ENCODE measurements at regions not wholly inside any gene's neighbourhood (a gene's known extent, or its start where the extent isn't known, plus 50 kb on each side); places are given as distances from the start of the nearest gene placed in this dataset.
"Not testable (repeated sequence)": the region's sequence is repeated elsewhere in the genome, so short reads cannot be mapped to it uniquely, and the experiment has no call there.

DNA sequence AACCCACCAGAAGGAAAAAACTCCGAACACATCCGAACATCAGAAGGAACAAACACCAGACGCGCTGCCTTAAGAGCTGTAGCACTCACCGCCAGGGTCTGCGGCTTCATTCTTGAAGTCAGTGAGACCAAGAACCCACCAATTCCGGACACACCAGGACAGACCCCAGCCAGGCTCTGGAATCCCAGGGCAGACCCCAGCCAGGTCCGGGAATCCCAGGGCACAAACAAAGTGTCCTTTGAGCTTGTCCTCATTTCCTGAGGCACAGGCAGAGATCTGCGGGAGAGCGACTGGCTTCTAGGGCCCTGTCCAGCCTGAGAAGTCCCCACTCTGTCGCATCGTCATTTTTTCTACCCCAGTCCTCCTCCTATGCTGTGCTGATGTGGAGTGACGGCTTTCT lies 461.1 kb downstream of the ACTL7B start:
- ATAC-seq (ENCODE audit: low FRiP score) (no peak), DNase-seq (no peak)
- H3K27ac ChIP-seq (ENCODE audit: low read depth in 1 of 2, low read length in 2 of 2): no peak overlapping the region
- no peaks in the 10 kb centered on the region for H3K36me3 ChIP-seq (ENCODE audit: control insufficient read depth in 1 of 2, insufficient read depth in 2 of 2, low read length in 1 of 2)
- no peak overlapping the region for H3K4me3 ChIP-seq (ENCODE audit: low read length in 2 of 2)
- intact Hi-C loops (cut with DNase I): no loop called here
- no peaks in the 10 kb centered on the region for H3K9me3 ChIP-seq (ENCODE audit: control insufficient read depth, low read length)
- no peaks in the 10 kb centered on the region for H3K4me1 ChIP-seq (ENCODE audit: control insufficient read depth in 1 of 2, insufficient read depth in 2 of 2, low read length in 2 of 2)
- WGBS, 2 donors: 91 to 92% methylated on average over 13 of the region's 13 CpGs
- no peaks in the 10 kb centered on the region for H3K27me3 ChIP-seq (ENCODE audit: control insufficient read depth in 1 of 2, insufficient read depth in 2 of 2, low read length in 1 of 2)

DNA sequence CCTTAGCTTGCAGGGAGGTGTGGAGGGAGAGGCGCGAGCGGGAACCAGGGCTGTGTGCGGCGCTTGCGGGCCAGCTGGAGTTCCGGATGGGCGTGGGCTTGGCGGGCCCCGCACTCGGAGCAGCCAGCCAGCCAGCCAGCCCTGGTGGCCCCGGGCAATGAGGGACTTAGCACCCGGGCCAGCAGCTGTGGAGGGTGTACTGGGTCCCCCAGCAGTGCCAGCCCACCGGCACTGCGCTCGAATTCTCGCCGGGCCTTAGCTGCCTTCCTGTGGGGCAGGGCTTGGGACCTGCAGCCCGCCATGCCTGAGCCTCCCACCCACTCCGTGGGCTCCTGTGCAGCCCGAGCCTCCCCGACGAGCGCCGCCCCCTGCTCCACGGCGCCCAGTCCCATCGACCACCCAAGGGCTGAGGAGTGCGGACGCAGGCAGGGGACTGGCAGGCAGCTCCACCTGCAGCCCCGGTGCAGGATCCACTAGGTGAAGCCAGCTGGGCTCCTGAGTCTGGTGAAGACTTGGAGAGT lies 462.2 kb downstream of the ACTL7B start:
- H3K27me3 ChIP-seq (ENCODE audit: control insufficient read depth in 1 of 2, insufficient read depth in 2 of 2, low read length in 1 of 2); H3K4me3 ChIP-seq (ENCODE audit: low read length in 2 of 2); DNase-seq; intact Hi-C loops (cut with DNase I); H3K9me3 ChIP-seq (ENCODE audit: control insufficient read depth, low read length); H3K36me3 ChIP-seq (ENCODE audit: control insufficient read depth in 1 of 2, insufficient read depth in 2 of 2, low read length in 1 of 2); H3K27ac ChIP-seq (ENCODE audit: low read depth in 1 of 2, low read length in 2 of 2); ATAC-seq (ENCODE audit: low FRiP score); H3K4me1 ChIP-seq (ENCODE audit: control insufficient read depth in 1 of 2, insufficient read depth in 2 of 2, low read length in 2 of 2): not testable (repeated sequence)
- WGBS, 2 donors: 97 to 98% methylated on average over 26 to 31 of the region's 31 CpGs

DNA sequence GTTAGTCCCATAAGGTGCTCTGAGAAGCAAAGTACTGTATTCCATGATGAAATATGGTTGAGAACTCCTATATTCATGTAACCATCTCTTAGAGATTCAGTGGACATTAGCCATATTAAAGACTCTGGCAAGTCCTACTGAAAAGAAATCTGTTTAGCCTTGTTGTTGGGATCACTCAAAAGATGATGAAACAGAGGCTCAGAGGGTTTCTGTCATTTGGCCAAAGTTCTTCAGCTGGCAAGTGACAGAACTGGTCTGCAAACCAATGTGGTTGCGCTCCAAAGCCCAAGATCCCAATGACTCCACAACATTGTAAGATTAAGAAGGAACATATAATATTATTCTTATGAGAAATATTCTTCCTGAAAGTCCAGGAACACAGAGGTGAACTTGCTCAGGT lies 462.9 kb downstream of the ACTL7B start:
- intact Hi-C loops (cut with DNase I): no loop called here
- Histone ChIP-seq H3K4me1 (ENCODE audit: control insufficient read depth in 1 of 2, insufficient read depth in 2 of 2, low read length in 2 of 2) (no peaks in the 10 kb centered on the region), H3K9me3 (ENCODE audit: control insufficient read depth, low read length) (no peaks in the 10 kb centered on the region), H3K27ac (ENCODE audit: low read depth in 1 of 2, low read length in 2 of 2) (no peak overlapping the region), H3K4me3 (ENCODE audit: low read length in 2 of 2) (no peak overlapping the region), H3K27me3 (ENCODE audit: control insufficient read depth in 1 of 2, insufficient read depth in 2 of 2, low read length in 1 of 2) (no peaks in the 10 kb centered on the region), H3K36me3 (ENCODE audit: control insufficient read depth in 1 of 2, insufficient read depth in 2 of 2, low read length in 1 of 2) (no peaks in the 10 kb centered on the region)
- ATAC-seq (ENCODE audit: low FRiP score) (no peak), DNase-seq (no peak)
- WGBS, 2 donors: 96 to 99% methylated on average over 1 of the region's 1 CpG

DNA sequence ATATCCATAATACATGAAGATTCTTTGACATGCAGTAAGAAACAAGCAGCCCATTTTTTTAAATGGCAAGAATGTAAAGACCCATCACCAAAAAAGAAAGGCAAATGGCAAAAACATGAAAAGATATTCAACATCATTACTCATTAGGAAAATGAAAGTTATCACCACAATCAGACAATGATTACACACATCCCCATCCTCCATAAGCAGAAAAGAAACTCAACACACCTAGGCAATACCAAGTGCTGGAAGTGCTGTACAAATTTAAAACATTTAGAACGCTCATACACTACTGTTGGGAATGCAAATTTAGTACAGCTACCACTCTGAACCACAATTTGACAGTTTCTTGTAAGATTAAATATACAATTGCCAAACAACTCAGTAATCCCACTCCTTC lies 466.7 kb downstream of the ACTL7B start:
- ATAC-seq (ENCODE audit: low FRiP score) (no peak), DNase-seq (no peak)
- WGBS, 2 donors: 79 to 86% methylated on average over 1 of the region's 1 CpG
- Histone ChIP-seq H3K4me1 (ENCODE audit: control insufficient read depth in 1 of 2, insufficient read depth in 2 of 2, low read length in 2 of 2) (no peaks in the 10 kb centered on the region), H3K27me3 (ENCODE audit: control insufficient read depth in 1 of 2, insufficient read depth in 2 of 2, low read length in 1 of 2) (no peaks in the 10 kb centered on the region), H3K4me3 (ENCODE audit: low read length in 2 of 2) (no peak overlapping the region), H3K27ac (ENCODE audit: low read depth in 1 of 2, low read length in 2 of 2) (no peak overlapping the region), H3K9me3 (ENCODE audit: control insufficient read depth, low read length) (no peaks in the 10 kb centered on the region), H3K36me3 (ENCODE audit: control insufficient read depth in 1 of 2, insufficient read depth in 2 of 2, low read length in 1 of 2) (no peaks in the 10 kb centered on the region)
- intact Hi-C loops (cut with DNase I): no loop called here

GRCh38 chr9:108386859-108387384 lies 468.9 kb downstream of the ACTL7B start:
- 23 to 29% methylated on average over 1 of the region's 1 CpG for WGBS, 2 donors
- ATAC-seq (ENCODE audit: low FRiP score) (no peak), DNase-seq (no peak)
- Histone ChIP-seq H3K4me3 (ENCODE audit: low read length in 2 of 2) (no peak overlapping the region), H3K9me3 (ENCODE audit: control insufficient read depth, low read length) (no peaks in the 10 kb centered on the region), H3K36me3 (ENCODE audit: control insufficient read depth in 1 of 2, insufficient read depth in 2 of 2, low read length in 1 of 2) (no peaks in the 10 kb centered on the region), H3K27ac (ENCODE audit: low read depth in 1 of 2, low read length in 2 of 2) (no peak overlapping the region), H3K4me1 (ENCODE audit: control insufficient read depth in 1 of 2, insufficient read depth in 2 of 2, low read length in 2 of 2) (no peaks in the 10 kb centered on the region), H3K27me3 (ENCODE audit: control insufficient read depth in 1 of 2, insufficient read depth in 2 of 2, low read length in 1 of 2) (no peaks in the 10 kb centered on the region)
- intact Hi-C loops (cut with DNase I): no loop called here

GRCh38 chr9:108386032-108386431 lies 469.8 kb downstream of the ACTL7B start:
- intact Hi-C loops (cut with DNase I): no loop called here
- H3K4me3 ChIP-seq (ENCODE audit: low read length in 2 of 2): no peak overlapping the region
- ATAC-seq (ENCODE audit: low FRiP score): no peak
- no peaks in the 10 kb centered on the region for H3K9me3 ChIP-seq (ENCODE audit: control insufficient read depth, low read length)
- H3K4me1 ChIP-seq (ENCODE audit: control insufficient read depth in 1 of 2, insufficient read depth in 2 of 2, low read length in 2 of 2): no peaks in the 10 kb centered on the region
- H3K36me3 ChIP-seq (ENCODE audit: control insufficient read depth in 1 of 2, insufficient read depth in 2 of 2, low read length in 1 of 2): no peaks in the 10 kb centered on the region
- H3K27me3 ChIP-seq (ENCODE audit: control insufficient read depth in 1 of 2, insufficient read depth in 2 of 2, low read length in 1 of 2): no peaks in the 10 kb centered on the region
- WGBS, 2 donors: 95 to 98% methylated on average over 2 of the region's 2 CpGs
- DNase-seq: no peak
- no peak overlapping the region for H3K27ac ChIP-seq (ENCODE audit: low read depth in 1 of 2, low read length in 2 of 2)

GRCh38 chr9:108383796-108384195 lies 472.0 kb downstream of the ACTL7B start:
- no peak overlapping the region for H3K4me3 ChIP-seq (ENCODE audit: low read length in 2 of 2)
- no peaks in the 10 kb centered on the region for H3K4me1 ChIP-seq (ENCODE audit: control insufficient read depth in 1 of 2, insufficient read depth in 2 of 2, low read length in 2 of 2)
- no peaks in the 10 kb centered on the region for H3K27me3 ChIP-seq (ENCODE audit: control insufficient read depth in 1 of 2, insufficient read depth in 2 of 2, low read length in 1 of 2)
- no peak for DNase-seq
- ATAC-seq (ENCODE audit: low FRiP score): no peak
- no peaks in the 10 kb centered on the region for H3K36me3 ChIP-seq (ENCODE audit: control insufficient read depth in 1 of 2, insufficient read depth in 2 of 2, low read length in 1 of 2)
- 2 to 5% methylated on average over 1 of the region's 1 CpG for WGBS, 2 donors
- intact Hi-C loops (cut with DNase I): no loop called here
- no peaks in the 10 kb centered on the region for H3K9me3 ChIP-seq (ENCODE audit: control insufficient read depth, low read length)
- no peak overlapping the region for H3K27ac ChIP-seq (ENCODE audit: low read depth in 1 of 2, low read length in 2 of 2)

- intact Hi-C loops (cut with DNase I): no loop called here
- no peak for DNase-seq
- H3K27ac ChIP-seq (ENCODE audit: low read depth in 1 of 2, low read length in 2 of 2): no peak overlapping the region
- H3K4me3 ChIP-seq (ENCODE audit: low read length in 2 of 2): no peak overlapping the region
- no peaks in the 10 kb centered on the region for H3K4me1 ChIP-seq (ENCODE audit: control insufficient read depth in 1 of 2, insufficient read depth in 2 of 2, low read length in 2 of 2)
- H3K9me3 ChIP-seq (ENCODE audit: control insufficient read depth, low read length): no peaks in the 10 kb centered on the region
- 79 to 84% methylated on average over 6 of the region's 6 CpGs for WGBS, 2 donors
- no peak for ATAC-seq (ENCODE audit: low FRiP score)
- H3K36me3 ChIP-seq (ENCODE audit: control insufficient read depth in 1 of 2, insufficient read depth in 2 of 2, low read length in 1 of 2): no peaks in the 10 kb centered on the region
- no peaks in the 10 kb centered on the region for H3K27me3 ChIP-seq (ENCODE audit: control insufficient read depth in 1 of 2, insufficient read depth in 2 of 2, low read length in 1 of 2)
These were observed 473.5 kb downstream of the ACTL7B start for GRCh38 chr9:108382310-108382709.

- DNase-seq: no peak
- intact Hi-C loops (cut with DNase I): no loop called here
These were observed 477.9 kb downstream of the ACTL7B start for GRCh38 chr9:108377881-108378280.

More at GRCh38 chr9:108377881-108378280, 477.9 kb downstream of the ACTL7B start:
- no peaks in the 10 kb centered on the region for H3K27me3 ChIP-seq (ENCODE audit: control insufficient read depth in 1 of 2, insufficient read depth in 2 of 2, low read length in 1 of 2)
- 89 to 94% methylated on average over 2 of the region's 2 CpGs for WGBS, 2 donors
- ATAC-seq (ENCODE audit: low FRiP score): no peak
- no peak overlapping the region for H3K4me3 ChIP-seq (ENCODE audit: low read length in 2 of 2)
- no peak overlapping the region for H3K27ac ChIP-seq (ENCODE audit: low read depth in 1 of 2, low read length in 2 of 2)
- peaks cover 4% of the 10 kb centered on the region for H3K9me3 ChIP-seq (ENCODE audit: control insufficient read depth, low read length)
- no peaks in the 10 kb centered on the region for H3K36me3 ChIP-seq (ENCODE audit: control insufficient read depth in 1 of 2, insufficient read depth in 2 of 2, low read length in 1 of 2)
- H3K4me1 ChIP-seq (ENCODE audit: control insufficient read depth in 1 of 2, insufficient read depth in 2 of 2, low read length in 2 of 2): no peaks in the 10 kb centered on the region
